ENCODE measurements at regions not wholly inside any gene's neighbourhood (a gene's known extent, or its start where the extent isn't known, plus 50 kb on each side); places are given as distances from the start of the nearest gene placed in this dataset.
"Not testable (repeated sequence)": the region's sequence is repeated elsewhere in the genome, so short reads cannot be mapped to it uniquely, and the experiment has no call there.

GRCh38 chr12:34166427-34167060 lies 144.2 kb downstream of the ALG10 start:
- WGBS (ENCODE audit: low lambda C conversion rate), result 27% methylated on average over 16 of the region's 41 CpGs
- Histone ChIP-seq H3K79me2 (ENCODE audit: insufficient read depth) (no peaks in the 10 kb centered on the region), H3K9ac (no peak overlapping the region), H3K27me3 (ENCODE audit: insufficient read depth) (no peaks in the 10 kb centered on the region), H3K4me1 (ENCODE audit: control insufficient read depth in 1 of 2, insufficient read depth in 2 of 2, low read depth in 1 of 2, low read length in 1 of 2) (no peaks in the 10 kb centered on the region), H3K9me2 (no peaks in the 10 kb centered on the region), H3K9me3 (no peaks in the 10 kb centered on the region), H3K27ac (ENCODE audit: low read depth in 2 of 2, low read length in 1 of 2) (no peak overlapping the region), H4K20me1 (ENCODE audit: insufficient read depth) (no peaks in the 10 kb centered on the region), H3K4me3 (ENCODE audit: low read depth in 2 of 2, low read length in 1 of 2) (no peak overlapping the region), H3F3A (replicated peaks; ENCODE audit: insufficient read depth) (no peaks in the 10 kb centered on the region), H3K36me3 (replicated peaks in 1 of 2; ENCODE audit: control insufficient read depth in 1 of 2, insufficient read depth in 2 of 2, low read length in 1 of 2) (no peaks in the 10 kb centered on the region), H3K4me2 (no peak overlapping the region), H2AFZ (ENCODE audit: low read depth) (no peak overlapping the region)
- DNase-seq, result peak; percentile 4
- ChIA-PET POLR2A (no interaction called here), CTCF (no interaction called here)
- TF ChIP-seq GABPA (IDR thresholded peaks at IDR 0.05; ENCODE audit: low read depth) (no peak), TAF1 (IDR thresholded peaks at IDR 0.05; ENCODE audit: borderline replicate concordance, low read depth, low read length) (no peak), NFIC (IDR thresholded peaks at IDR 0.05; ENCODE audit: borderline replicate concordance) (no peak), CHD2 (IDR thresholded peaks at IDR 0.05; ENCODE audit: low read length, partially characterized antibody) (no peak), USF2 (IDR thresholded peaks at IDR 0.05; ENCODE audit: borderline replicate concordance, low read depth, low read length) (no peak), SMC3 (IDR thresholded peaks at IDR 0.05; ENCODE audit: low read depth, low read length) (no peak), TEAD4 (IDR thresholded peaks at IDR 0.05; ENCODE audit: borderline replicate concordance, insufficient read depth) (no peak), POLR2AphosphoS5 (IDR thresholded peaks at IDR 0.05; ENCODE audit: low read depth, low read length) (no peak), MEF2A (IDR thresholded peaks at IDR 0.05; ENCODE audit: borderline replicate concordance, low read depth) (no peak), NRF1 (IDR thresholded peaks at IDR 0.05; ENCODE audit: low read depth, low read length) (no peak), MAX (IDR thresholded peaks at IDR 0.05; ENCODE audit: low read depth) (no peak), YY1 (IDR thresholded peaks at IDR 0.05; ENCODE audit: low read depth) (no peak), RCOR1 (IDR thresholded peaks at IDR 0.05; ENCODE audit: low read length) (no peak), MXI1 (IDR thresholded peaks at IDR 0.05; ENCODE audit: low read depth, low read length) (no peak), JUND (IDR thresholded peaks at IDR 0.05) (no peak), TCF12 (IDR thresholded peaks at IDR 0.05) (no peak), RAD21 (IDR thresholded peaks at IDR 0.05; ENCODE audit: low read length) (no peak)

GRCh38 chr12:34168507-34168906 lies 146.2 kb downstream of the ALG10 start:
- H2AFZ ChIP-seq (ENCODE audit: low read depth); H3K79me2 ChIP-seq (ENCODE audit: insufficient read depth); H3K9me3 ChIP-seq; H3K4me2 ChIP-seq; POLR2A ChIA-PET; H3K9me2 ChIP-seq; H3K4me3 ChIP-seq (ENCODE audit: low read depth in 2 of 2, low read length in 1 of 2); H3K27ac ChIP-seq (ENCODE audit: low read depth in 2 of 2, low read length in 1 of 2); H3K27me3 ChIP-seq (ENCODE audit: insufficient read depth); DNase-seq; H3K4me1 ChIP-seq (ENCODE audit: control insufficient read depth in 1 of 2, insufficient read depth in 2 of 2, low read depth in 1 of 2, low read length in 1 of 2); H3K36me3 ChIP-seq (replicated peaks in 1 of 2; ENCODE audit: control insufficient read depth in 1 of 2, insufficient read depth in 2 of 2, low read length in 1 of 2); H3F3A ChIP-seq (replicated peaks; ENCODE audit: insufficient read depth); H4K20me1 ChIP-seq (ENCODE audit: insufficient read depth); H3K9ac ChIP-seq: not testable (repeated sequence)
- 0% methylated on average over 1 of the region's 1 CpG for WGBS (ENCODE audit: low lambda C conversion rate)
- CTCF ChIA-PET, result interaction anchor here (1.3 kb wide), 1 partner anchor 9 kb away, joined by 3 read pairs; no protein-coding TSS in a partner anchor
